Nephron progenitor cell (in vitro differentiated cells): ENCODE measurements at regions not wholly inside any gene's neighbourhood (a gene's known extent, or its start where the extent isn't known, plus 50 kb on each side); places are given as distances from the start of the nearest gene placed in this dataset.

Experiments
- DNase-seq: peaks from one replicate; pipeline ENCODE4 v3.0.0; 2021
- H3K27ac Mint-ChIP-seq: 2 replicates; pipeline ENCODE4 v1.8.0; 2021; ENCODE audit warnings: mild to moderate bottlenecking, moderate library complexity, mixed read lengths
- H3K27me3 Mint-ChIP-seq: 2 replicates; pipeline ENCODE4 v1.8.0; 2021; ENCODE audit warnings: mild to moderate bottlenecking, low read depth, mixed read lengths; ENCODE audit not compliant: poor library complexity
- H3K36me3 Mint-ChIP-seq: 2 replicates; pipeline ENCODE4 v1.8.0; 2021; ENCODE audit warnings: low read depth, mixed read lengths
- H3K4me1 Mint-ChIP-seq: 2 replicates; pipeline ENCODE4 v1.8.0; 2021; ENCODE audit warnings: mixed read lengths
- H3K4me3 Mint-ChIP-seq: 2 replicates; pipeline ENCODE4 v1.8.0; 2021; ENCODE audit warnings: mild to moderate bottlenecking, moderate library complexity, mixed read lengths
- H3K9me3 Mint-ChIP-seq: 2 replicates; pipeline ENCODE4 v1.8.0; 2021; ENCODE audit warnings: mild to moderate bottlenecking, moderate library complexity, mixed read lengths
- CTCF ChIP-seq: fragments of 200-600 bp; sonication (generic); IDR thresholded peaks from 2 replicates; pipeline ENCODE4 v1.5.0; 2021; ENCODE audit warnings: antibody characterized with exemption

GRCh38 chr16:55925242-55925641, 50.1 kb upstream of the CES5A start:
- Mint-ChIP-seq H3K27me3 (peaks cover 8% of the 10 kb centered on the region), H3K4me3 (no peak overlapping the region), H3K27ac (no peak overlapping the region), H3K9me3 (peaks cover 14% of the 10 kb centered on the region), H3K36me3 (no peaks in the 10 kb centered on the region), H3K4me1 (no peaks in the 10 kb centered on the region)
- no peak for DNase-seq
- TF ChIP-seq CTCF: no peak
